Esophagus muscularis mucosa (tissue), 4 donors: ENCODE measurements at regions not wholly inside any gene's neighbourhood (a gene's known extent, or its start where the extent isn't known, plus 50 kb on each side); places are given as distances from the start of the nearest gene placed in this dataset.
"Not testable (repeated sequence)": the region's sequence is repeated elsewhere in the genome, so short reads cannot be mapped to it uniquely, and the experiment has no call there.

ENCODE experiments used
- DNase-seq: peaks from one replicate; pipeline ENCODE4 v3.0.0-alpha.2; 2017; ENCODE audit errors: extremely low spot score
- H3K27ac ChIP-seq, 4 donors: fragments of 200-600 bp; sonication (generic); replicated peaks in 1 of 4; 1 replicate in 3 of 4; 2 replicates in 1 of 4; pipeline ENCODE4 v1.5.1; 2016 to 2019; ENCODE audit warnings: mild to moderate bottlenecking in 1 of 4
- H3K27me3 ChIP-seq, 4 donors: fragments of 200-600 bp; sonication (generic); one replicate each; pipeline versions ENCODE4 v1.5.1 to v1.6.0; 2016 to 2019
- H3K36me3 ChIP-seq, 4 donors: fragments of 200-600 bp; sonication (generic); one replicate each; pipeline ENCODE4 v1.5.1; 2016 to 2019
- H3K4me1 ChIP-seq, 4 donors: fragments of 200-600 bp; sonication (generic); one replicate each; pipeline ENCODE4 v1.5.1; 2016 to 2019
- H3K4me3 ChIP-seq, 4 donors: fragments of 200-600 bp; sonication (generic); 1 replicate in 2 of 4; 2 replicates in 2 of 4; pipeline ENCODE4 v1.5.1; 2016 to 2019; ENCODE audit warnings: mild to moderate bottlenecking in 4 of 4, moderate library complexity in 1 of 4
- H3K9me3 ChIP-seq, 4 donors: fragments of 200-600 bp; sonication (generic); 1 replicate in 3 of 4; 2 replicates in 1 of 4; pipeline ENCODE4 v1.5.1; 2016 to 2019
- EP300 ChIP-seq: sonication (generic); formaldehyde crosslinking; IDR thresholded peaks from one replicate; pipeline ENCODE4 v1.6.1; 2017; ENCODE audit warnings: antibody characterized with exemption
- POLR2A ChIP-seq: fragments of 450-650 bp; IDR thresholded peaks from one replicate; pipeline ENCODE4 v1.6.1; 2017; ENCODE audit warnings: antibody characterized with exemption, moderate library complexity, mild to moderate bottlenecking, low read depth
- POLR2AphosphoS5 ChIP-seq, 2 donors: sonication (generic); formaldehyde crosslinking; IDR thresholded peaks; one replicate each; pipeline ENCODE4 v1.6.1; 2017; ENCODE audit warnings: antibody characterized with exemption in 2 of 2
- WGBS: methylation state at CpG from one replicate; pipeline ENCODE4 v1.1.5; 2018; 5-methylcytosine and 5-hydroxymethylcytosine counted together
- intact Hi-C: fragments of 100-400 bp; cut with DNase I; formaldehyde crosslinking; loops from one replicate; pipeline ENCODE4 v1.15.1; 2023
- TF ChIP-seq, protein P1 (sequence below), 3 experiments: fragments of 200-600 bp in 2 of 3; fragments of 450-650 bp in 1 of 3; sonication (generic) in 2 of 3; IDR thresholded peaks; one replicate each; pipeline ENCODE4 v1.5.1; 2017 to 2019; ENCODE audit warnings: antibody characterized with exemption in 3 of 3, mild to moderate bottlenecking in 2 of 3, moderate library complexity in 1 of 3

- H3K36me3 ChIP-seq, result no peaks in the 10 kb centered on the region
- intact Hi-C loops, result no loop called here
Measured at GRCh38 chr2:163123526-163123925, 285.0 kb upstream of the KCNH7 start.

DNA sequence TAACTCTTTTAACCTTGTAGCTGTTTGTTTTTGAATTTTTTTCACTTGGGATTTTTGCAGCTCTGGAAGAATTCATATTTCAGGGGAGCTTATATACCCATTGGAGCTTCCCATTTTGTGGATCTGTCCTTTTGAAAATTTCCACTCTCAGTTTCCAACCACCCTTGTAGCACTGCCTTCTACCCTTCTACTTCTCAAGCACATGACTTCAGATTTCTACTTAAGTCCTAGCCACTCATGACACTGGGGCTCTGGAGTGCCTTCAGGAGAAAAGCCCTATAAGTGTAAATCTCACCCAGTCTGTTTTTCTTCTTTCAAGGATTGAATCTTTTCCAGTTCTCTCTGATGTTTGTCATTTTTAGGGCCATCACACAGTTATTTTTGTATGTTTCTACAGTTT lies 283.7 kb upstream of the KCNH7 start:
- no peaks in the 10 kb centered on the region for H3K36me3 ChIP-seq
- no peaks in the 10 kb centered on the region for H3K4me1 ChIP-seq
- no peak for DNase-seq
- intact Hi-C loops, result no loop called here
- H3K27me3 ChIP-seq, result no peaks in the 10 kb centered on the region
- H3K4me3 ChIP-seq, result no peak overlapping the region
- no peak for TF ChIP-seq POLR2A
- TF ChIP-seq POLR2AphosphoS5 (IDR thresholded peaks at IDR 0.05), result no peak
- no peak for TF ChIP-seq EP300
- TF ChIP-seq, protein P1, sequence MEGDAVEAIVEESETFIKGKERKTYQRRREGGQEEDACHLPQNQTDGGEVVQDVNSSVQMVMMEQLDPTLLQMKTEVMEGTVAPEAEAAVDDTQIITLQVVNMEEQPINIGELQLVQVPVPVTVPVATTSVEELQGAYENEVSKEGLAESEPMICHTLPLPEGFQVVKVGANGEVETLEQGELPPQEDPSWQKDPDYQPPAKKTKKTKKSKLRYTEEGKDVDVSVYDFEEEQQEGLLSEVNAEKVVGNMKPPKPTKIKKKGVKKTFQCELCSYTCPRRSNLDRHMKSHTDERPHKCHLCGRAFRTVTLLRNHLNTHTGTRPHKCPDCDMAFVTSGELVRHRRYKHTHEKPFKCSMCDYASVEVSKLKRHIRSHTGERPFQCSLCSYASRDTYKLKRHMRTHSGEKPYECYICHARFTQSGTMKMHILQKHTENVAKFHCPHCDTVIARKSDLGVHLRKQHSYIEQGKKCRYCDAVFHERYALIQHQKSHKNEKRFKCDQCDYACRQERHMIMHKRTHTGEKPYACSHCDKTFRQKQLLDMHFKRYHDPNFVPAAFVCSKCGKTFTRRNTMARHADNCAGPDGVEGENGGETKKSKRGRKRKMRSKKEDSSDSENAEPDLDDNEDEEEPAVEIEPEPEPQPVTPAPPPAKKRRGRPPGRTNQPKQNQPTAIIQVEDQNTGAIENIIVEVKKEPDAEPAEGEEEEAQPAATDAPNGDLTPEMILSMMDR (IDR thresholded peaks at IDR 0.05), result no peak
- H3K9me3 ChIP-seq, result no peaks in the 10 kb centered on the region
- no peak overlapping the region for H3K27ac ChIP-seq

More at GRCh38 chr2:163123526-163123925, 285.0 kb upstream of the KCNH7 start:
- H3K9me3 ChIP-seq, result no peaks in the 10 kb centered on the region
- TF ChIP-seq POLR2AphosphoS5 (IDR thresholded peaks at IDR 0.05) (no peak), POLR2A (no peak), EP300 (no peak)
- TF ChIP-seq, protein P1 (IDR thresholded peaks at IDR 0.05), result no peak
- H3K27me3 ChIP-seq, result no peaks in the 10 kb centered on the region
- no peaks in the 10 kb centered on the region for H3K4me1 ChIP-seq
- 85% methylated on average over 1 of the region's 1 CpG for WGBS
- no peak for DNase-seq
- H3K4me3 ChIP-seq, result no peak overlapping the region
- H3K27ac ChIP-seq, result no peak overlapping the region

- no peak for TF ChIP-seq EP300
- TF ChIP-seq, protein P1 (IDR thresholded peaks at IDR 0.05), result no peak
- TF ChIP-seq POLR2A, result no peak
- no peak for TF ChIP-seq POLR2AphosphoS5 (IDR thresholded peaks at IDR 0.05)
- Histone ChIP-seq H3K27ac (no peak overlapping the region), H3K4me3 (no peak overlapping the region)
Measured at GRCh38 chr2:163121483-163121882, 282.9 kb upstream of the KCNH7 start.

GRCh38 chr2:163119966-163120365 lies 281.4 kb upstream of the KCNH7 start:
- Histone ChIP-seq H3K36me3 (no peaks in the 10 kb centered on the region), H3K9me3 (no peaks in the 10 kb centered on the region), H3K27me3 (no peaks in the 10 kb centered on the region), H3K4me3 (no peak overlapping the region), H3K27ac (no peak overlapping the region), H3K4me1 (no peaks in the 10 kb centered on the region)
- TF ChIP-seq EP300 (no peak), POLR2A (no peak), POLR2AphosphoS5 (IDR thresholded peaks at IDR 0.05) (no peak)
- TF ChIP-seq, protein P1 (IDR thresholded peaks at IDR 0.05), result no peak
- WGBS, result 58% methylated on average over 7 of the region's 7 CpGs
- intact Hi-C loops, result no loop called here
- no peak for DNase-seq

More at GRCh38 chr2:163121483-163121882, 282.9 kb upstream of the KCNH7 start:
- intact Hi-C loops, result no loop called here
- DNase-seq, result no peak
- WGBS, result 34% methylated on average over 5 of the region's 5 CpGs
- H3K36me3 ChIP-seq, result no peaks in the 10 kb centered on the region
- no peaks in the 10 kb centered on the region for H3K9me3 ChIP-seq
- H3K27me3 ChIP-seq, result no peaks in the 10 kb centered on the region
- H3K4me1 ChIP-seq, result no peaks in the 10 kb centered on the region

DNA sequence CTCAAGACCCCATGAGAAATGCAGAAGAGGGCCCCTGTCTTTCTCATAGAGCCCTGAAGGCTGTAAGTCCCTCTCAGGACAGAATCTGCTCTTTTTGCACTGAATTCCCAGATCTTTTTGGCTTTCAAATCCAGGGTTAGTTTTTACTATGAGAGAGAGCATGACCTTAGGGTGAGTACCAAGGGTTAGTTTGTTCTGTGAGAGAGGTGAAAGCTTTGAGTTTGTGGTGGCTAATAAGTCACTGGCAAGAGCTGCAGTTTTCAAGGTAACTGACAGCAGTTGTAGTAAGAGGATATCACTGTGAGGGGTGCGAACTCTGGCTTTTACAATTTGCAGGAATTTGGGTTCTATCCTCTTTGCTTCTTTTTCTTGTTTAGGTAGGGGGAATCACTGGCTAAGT lies 248.4 kb upstream of the KCNH7 start:
- H3K36me3 ChIP-seq, result no peaks in the 10 kb centered on the region
- H3K4me3 ChIP-seq, result no peak overlapping the region
- WGBS, result 88% methylated on average over 1 of the region's 1 CpG
- no peaks in the 10 kb centered on the region for H3K9me3 ChIP-seq
- no peaks in the 10 kb centered on the region for H3K4me1 ChIP-seq
- H3K27ac ChIP-seq, result no peak overlapping the region
- H3K27me3 ChIP-seq, result no peaks in the 10 kb centered on the region
- DNase-seq, result no peak
- TF ChIP-seq POLR2A, result no peak
- intact Hi-C loops, result no loop called here

- H3K36me3 ChIP-seq, H3K9me3 ChIP-seq, DNase-seq, H3K27me3 ChIP-seq, H3K27ac ChIP-seq, intact Hi-C loops, H3K4me3 ChIP-seq, H3K4me1 ChIP-seq: not testable (repeated sequence)
- 82% methylated on average over 12 of the region's 12 CpGs for WGBS
Measured at GRCh38 chr2:163085366-163086024, 246.9 kb upstream of the KCNH7 start.
